ENCODE measurements at regions not wholly inside any gene's neighbourhood (a gene's known extent, or its start where the extent isn't known, plus 50 kb on each side); places are given as distances from the start of the nearest gene placed in this dataset.

DNA sequence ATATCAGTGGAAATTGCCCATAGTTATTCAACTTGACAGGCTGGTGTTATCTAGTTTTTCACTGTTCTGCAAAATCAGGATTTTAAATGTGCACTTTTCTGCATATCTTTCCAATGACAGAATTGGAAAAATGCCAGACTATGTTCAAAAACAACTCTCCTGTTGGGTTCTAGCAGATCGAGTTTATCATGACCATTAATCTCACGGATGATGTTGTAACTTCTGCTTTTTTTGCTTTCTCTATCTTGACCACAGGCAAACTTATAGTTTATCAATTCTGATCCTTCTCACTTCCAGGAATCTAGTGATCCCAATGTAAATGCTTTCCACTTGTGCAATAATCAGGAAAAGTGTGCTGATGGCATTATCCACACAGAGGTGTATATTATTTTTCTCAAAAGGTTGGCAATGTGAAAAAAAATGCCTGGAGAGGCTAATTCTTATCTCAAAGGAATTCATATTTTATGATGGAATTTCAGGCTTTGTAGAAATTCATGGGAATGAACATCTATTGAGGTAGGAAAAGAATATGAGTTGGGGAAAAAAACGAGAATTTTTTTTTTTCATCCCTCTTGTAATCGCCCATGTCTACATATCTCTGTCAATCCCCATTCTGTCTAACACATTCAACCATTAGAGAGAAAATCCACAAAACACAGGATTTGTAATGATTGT lies 73.6 kb upstream of the DAB2 start:
- Histone ChIP-seq H3K4me1 (ENCODE audit: control insufficient read depth, extremely low read depth, insufficient read depth, low read length) (peaks cover 17% of the 10 kb centered on the region), H4K20me1 (ENCODE audit: control insufficient read depth, extremely low read depth, insufficient read depth, low read length) (no peaks in the 10 kb centered on the region), H3K27ac (ENCODE audit: insufficient read depth, low read length) (no peak overlapping the region), H3K4me3 (replicated peaks in 1 of 4; ENCODE audit: control extremely low read depth in 1 of 4, insufficient read depth in 1 of 4, low read depth in 3 of 4, low read length in 4 of 4) (no peak overlapping the region), H3K4me2 (ENCODE audit: extremely low read depth, insufficient read depth, low read length) (no peak overlapping the region), H3K79me2 (ENCODE audit: control insufficient read depth, insufficient read depth, low read length) (no peaks in the 10 kb centered on the region), H2AFZ (ENCODE audit: low read length) (no peak overlapping the region), H3K9me3 (ENCODE audit: control insufficient read depth, insufficient read depth, low read depth, low read length) (no peaks in the 10 kb centered on the region), H3K9ac (ENCODE audit: insufficient read depth, low read length) (no peak overlapping the region), H3K27me3 (ENCODE audit: control insufficient read depth, insufficient read depth, low read length) (no peaks in the 10 kb centered on the region), H3K36me3 (ENCODE audit: control insufficient read depth, insufficient read depth, low read length) (no peaks in the 10 kb centered on the region)
- TF ChIP-seq CTCF (conservative IDR thresholded peaks at IDR 0.05 in 1 of 2, IDR thresholded peaks at IDR 0.05 in 1 of 2; ENCODE audit: low read depth in 1 of 2, low read length in 2 of 2) (no peak), EZH2 (IDR thresholded peaks at IDR 0.05; ENCODE audit: low read length, missing control alignments) (no peak)
- DNase-seq (ENCODE audit: low read depth in 2 of 2), result peak; percentile 48 to 77

GRCh38 chr5:39497322-39497721 lies 72.5 kb upstream of the DAB2 start:
- no peak overlapping the region for H2AFZ ChIP-seq (ENCODE audit: low read length)
- no peaks in the 10 kb centered on the region for H3K27me3 ChIP-seq (ENCODE audit: control insufficient read depth, insufficient read depth, low read length)
- H3K9ac ChIP-seq (ENCODE audit: insufficient read depth, low read length), result no peak overlapping the region
- no peaks in the 10 kb centered on the region for H3K9me3 ChIP-seq (ENCODE audit: control insufficient read depth, insufficient read depth, low read depth, low read length)
- TF ChIP-seq CTCF (conservative IDR thresholded peaks at IDR 0.05 in 1 of 2, IDR thresholded peaks at IDR 0.05 in 1 of 2; ENCODE audit: low read depth in 1 of 2, low read length in 2 of 2), result no peak
- TF ChIP-seq EZH2 (IDR thresholded peaks at IDR 0.05; ENCODE audit: low read length, missing control alignments), result no peak
- no peaks in the 10 kb centered on the region for H3K36me3 ChIP-seq (ENCODE audit: control insufficient read depth, insufficient read depth, low read length)
- H3K4me2 ChIP-seq (ENCODE audit: extremely low read depth, insufficient read depth, low read length), result no peak overlapping the region
- peaks cover 7% of the 10 kb centered on the region for H3K4me1 ChIP-seq (ENCODE audit: control insufficient read depth, extremely low read depth, insufficient read depth, low read length)
- no peaks in the 10 kb centered on the region for H3K79me2 ChIP-seq (ENCODE audit: control insufficient read depth, insufficient read depth, low read length)
- no peak for DNase-seq (ENCODE audit: low read depth in 2 of 2)
- H3K27ac ChIP-seq (ENCODE audit: insufficient read depth, low read length), result no peak overlapping the region
- H3K4me3 ChIP-seq (replicated peaks in 1 of 4; ENCODE audit: control extremely low read depth in 1 of 4, insufficient read depth in 1 of 4, low read depth in 3 of 4, low read length in 4 of 4), result no peak overlapping the region
- no peaks in the 10 kb centered on the region for H4K20me1 ChIP-seq (ENCODE audit: control insufficient read depth, extremely low read depth, insufficient read depth, low read length)

DNA sequence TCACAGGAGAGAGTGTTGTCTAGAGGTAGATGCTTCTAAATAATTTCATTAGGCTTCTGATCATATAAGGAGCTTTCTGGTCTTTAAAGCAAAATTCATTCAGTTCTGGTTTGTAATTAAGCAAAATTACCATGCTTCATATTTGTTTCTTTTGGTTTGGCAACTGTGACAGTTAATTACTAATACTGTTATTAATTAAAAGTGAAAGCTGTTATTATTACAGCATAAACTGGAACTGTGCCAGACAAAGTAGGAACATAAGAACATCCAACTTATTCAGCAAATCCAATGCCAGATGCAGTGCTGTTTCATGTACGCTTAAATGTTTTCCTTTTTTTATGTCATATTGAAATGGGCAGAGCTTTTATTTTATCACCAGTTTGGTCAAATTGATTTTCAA lies 70.4 kb upstream of the DAB2 start:
- H3K79me2 ChIP-seq (ENCODE audit: control insufficient read depth, insufficient read depth, low read length), result no peaks in the 10 kb centered on the region
- no peak overlapping the region for H3K4me3 ChIP-seq (replicated peaks in 1 of 4; ENCODE audit: control extremely low read depth in 1 of 4, insufficient read depth in 1 of 4, low read depth in 3 of 4, low read length in 4 of 4)
- no peak overlapping the region for H3K4me2 ChIP-seq (ENCODE audit: extremely low read depth, insufficient read depth, low read length)
- peaks cover 3% of the 10 kb centered on the region for H3K4me1 ChIP-seq (ENCODE audit: control insufficient read depth, extremely low read depth, insufficient read depth, low read length)
- H2AFZ ChIP-seq (ENCODE audit: low read length), result no peak overlapping the region
- H3K9ac ChIP-seq (ENCODE audit: insufficient read depth, low read length), result no peak overlapping the region
- no peak overlapping the region for H3K27ac ChIP-seq (ENCODE audit: insufficient read depth, low read length)
- peak in 1 of 2 donors; percentile 40 for DNase-seq (ENCODE audit: low read depth in 2 of 2)
- H3K9me3 ChIP-seq (ENCODE audit: control insufficient read depth, insufficient read depth, low read depth, low read length), result no peaks in the 10 kb centered on the region
- H4K20me1 ChIP-seq (ENCODE audit: control insufficient read depth, extremely low read depth, insufficient read depth, low read length), result no peaks in the 10 kb centered on the region
- H3K27me3 ChIP-seq (ENCODE audit: control insufficient read depth, insufficient read depth, low read length), result no peaks in the 10 kb centered on the region
- H3K36me3 ChIP-seq (ENCODE audit: control insufficient read depth, insufficient read depth, low read length), result no peaks in the 10 kb centered on the region
- no peak for TF ChIP-seq EZH2 (IDR thresholded peaks at IDR 0.05; ENCODE audit: low read length, missing control alignments)
- TF ChIP-seq CTCF (conservative IDR thresholded peaks at IDR 0.05 in 1 of 2, IDR thresholded peaks at IDR 0.05 in 1 of 2; ENCODE audit: low read depth in 1 of 2, low read length in 2 of 2), result no peak

Measured in fibroblast of lung (primary cell).